GM12878 (cell line): ENCODE measurements at regions not wholly inside any gene's neighbourhood (a gene's known extent, or its start where the extent isn't known, plus 50 kb on each side); places are given as distances from the start of the nearest gene placed in this dataset.
A peak's percentile ranks its signal among the peaks of the same experiment; 100 is the strongest.

Source experiments
- ATAC-seq: fragments of 200-7000 bp; cut with Tn5 transposase; 3 replicates; pipeline ENCODE4 v1.9.1; 2020; ENCODE audit warnings: mild to moderate bottlenecking, moderate library complexity
- BruUV-seq: library from RNA; stranded (reverse); fragments of 400-500 nt; replicated peaks from 2 replicates; lab custom pipeline; 2021; lab: Mats Ljungman, UMichigan
- CTCF ChIA-PET: fragments of 300-600 bp; sonication (Branson Sonifier 250); formaldehyde crosslinking; extraction: SDS; loops from one replicate; lab custom pipeline; 2021; ENCODE audit warnings: inconsistent platforms; lab: Yijun Ruan, JAX
- POLR2A ChIA-PET: fragments of 350-600 bp; formaldehyde crosslinking; extraction: SDS; loops from one replicate; lab custom pipeline; 2021; ENCODE audit warnings: inconsistent platforms; lab: Charles Lee
- RAD21 ChIA-PET: fragments of 300-600 bp; sonication (Branson Sonifier 250); formaldehyde crosslinking; loops from one replicate; lab custom pipeline; 2023; ENCODE audit warnings: antibody characterized with exemption; ENCODE audit not compliant: unreplicated experiment; lab: Charles Lee
- SMC1A ChIA-PET: fragments of 300-600 bp; sonication (Branson Sonifier 250); formaldehyde crosslinking; loops from one replicate; lab custom pipeline; 2023; ENCODE audit not compliant: unreplicated experiment, uncharacterized antibody; lab: Charles Lee
- DNase-seq: peaks from one replicate; pipeline ENCODE4 v3.0.0-alpha.2; 2011; ENCODE audit warnings: low read depth, low spot score
- FAIRE-seq: peaks from 3 replicates; lab custom pipeline; 2011; peaks lifted over from hg19 to GRCh38; lab: Jason Lieb, UNC
- H2AFZ ChIP-seq: 2 replicates; pipeline ENCODE4 v1.6.0; 2011; ENCODE audit warnings: low read depth, low read length, control low read depth; ENCODE audit not compliant: control insufficient read depth
- H3K27ac ChIP-seq: 2 replicates; pipeline ENCODE4 v1.5.1; 2011; ENCODE audit warnings: control low read depth; ENCODE audit not compliant: control insufficient read depth, insufficient read depth
- H3K27me3 ChIP-seq, 2 experiments: replicated peaks in 1 of 2; 2 replicates each; pipeline versions ENCODE4 v1.6.0 to v1.6.1; 2011; ENCODE audit warnings: low read length in 1 of 2; ENCODE audit not compliant: control insufficient read depth in 2 of 2, insufficient read depth in 2 of 2
- H3K36me3 ChIP-seq, 2 experiments: 2 replicates each; pipeline ENCODE4 v1.5.1; 2011; ENCODE audit warnings: low read length in 1 of 2; ENCODE audit not compliant: control insufficient read depth in 2 of 2, insufficient read depth in 2 of 2
- H3K4me1 ChIP-seq: 2 replicates; pipeline ENCODE4 v1.6.1; 2011; ENCODE audit warnings: mild to moderate bottlenecking, low read length, moderate library complexity, mixed read lengths; ENCODE audit not compliant: control insufficient read depth, insufficient read depth
- H3K4me2 ChIP-seq: 2 replicates; pipeline ENCODE4 v1.6.0; 2011; ENCODE audit warnings: control low read depth; ENCODE audit not compliant: control insufficient read depth, insufficient read depth
- H3K4me3 ChIP-seq: fragments of 200-600 bp; sonication (generic); 2 replicates; pipeline ENCODE4 v1.5.1; 2016
- H3K79me2 ChIP-seq: 2 replicates; pipeline ENCODE4 v1.6.0; 2011; ENCODE audit warnings: low read length; ENCODE audit not compliant: control insufficient read depth, insufficient read depth
- H3K9ac ChIP-seq: 2 replicates; pipeline ENCODE4 v1.8.0; 2011; ENCODE audit warnings: low read length, control low read depth, mixed read lengths; ENCODE audit not compliant: control insufficient read depth, insufficient read depth
- H3K9me3 ChIP-seq: replicated peaks from 3 replicates; pipeline ENCODE4 v1.5.1; 2011; ENCODE audit warnings: mild to moderate bottlenecking, low read length; ENCODE audit not compliant: control insufficient read depth, insufficient read depth
- H4K20me1 ChIP-seq: 2 replicates; pipeline ENCODE4 v1.6.0; 2011; ENCODE audit not compliant: control insufficient read depth, insufficient read depth
- KAT2A ChIP-seq: conservative IDR thresholded peaks from 2 replicates; pipeline ENCODE4 v1.6.1; 2011; ENCODE audit warnings: low read depth, low read length; ENCODE audit not compliant: control insufficient read depth
- NFYB ChIP-seq: IDR thresholded peaks from 2 replicates; pipeline ENCODE4 v1.6.1; 2011; ENCODE audit warnings: low read depth, mild to moderate bottlenecking, low read length, improper control_type of control experiment, moderate library complexity; ENCODE audit not compliant: insufficient read depth
- NR2F1 ChIP-seq: fragments of 450-650 bp; conservative IDR thresholded peaks from 2 replicates; pipeline ENCODE4 v1.6.1; 2017; ENCODE audit warnings: mild to moderate bottlenecking
- WGBS: methylation state at CpG from one replicate; pipeline ENCODE4 v1.1.6; 2016; ENCODE audit warnings: low lambda C conversion rate; ENCODE audit not compliant: insufficient replicate concordance, insufficient coverage; ENCODE audit errors: missing lambda C conversion rate; 5-methylcytosine and 5-hydroxymethylcytosine counted together
- in situ Hi-C: fragments of 300-500 bp; cut with MboI; formaldehyde crosslinking; loops from 9 replicates; pipeline ENCODE4 v1.14.3; 2018; ENCODE audit warnings: mixed read lengths
- intact Hi-C: fragments of 100-400 bp; cut with micrococcal nuclease; formaldehyde crosslinking; loops from one replicate; pipeline ENCODE4 v1.14.2; 2022; ENCODE audit not compliant: unreplicated experiment
- TF ChIP-seq, protein P1 (sequence below): IDR thresholded peaks from 2 replicates; pipeline ENCODE4 v1.6.1; 2011; ENCODE audit warnings: low read depth, low read length, improper control_type of control experiment, borderline replicate concordance
- TF ChIP-seq, protein P2 (sequence below): fragments of 450-650 bp; IDR thresholded peaks from 2 replicates; pipeline ENCODE4 v1.6.1; 2016; ENCODE audit warnings: mild to moderate bottlenecking
- TF ChIP-seq, protein P3 (sequence below): IDR thresholded peaks from 2 replicates; pipeline ENCODE4 v1.6.1; 2011; ENCODE audit warnings: mild to moderate bottlenecking, low read depth, low read length, moderate library complexity; ENCODE audit not compliant: insufficient replicate concordance
- TF ChIP-seq, protein P4 (sequence below): IDR thresholded peaks from 2 replicates; pipeline ENCODE4 v1.6.1; 2012; ENCODE audit warnings: low read length, inconsistent platforms

DNA sequence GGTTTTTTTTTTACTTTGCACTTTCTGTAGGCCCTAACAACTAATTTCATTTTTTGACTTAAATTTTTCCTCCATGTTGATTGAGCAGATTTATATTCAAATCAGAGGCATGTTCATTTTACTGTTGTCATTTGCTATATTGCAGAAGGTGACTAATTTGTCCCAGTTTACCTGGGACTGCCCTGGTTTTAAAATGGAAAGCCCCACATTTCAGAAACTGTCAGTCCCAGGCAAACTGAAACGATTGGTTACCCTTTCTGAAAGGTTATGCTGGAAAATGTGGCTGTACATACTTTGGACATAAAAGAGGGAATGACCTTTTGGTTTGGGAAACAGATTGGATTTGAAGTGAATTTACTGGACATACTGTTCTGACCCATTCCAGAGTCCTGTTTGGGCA, 160.0 kb downstream of the SPCS3 start:
- no peak overlapping the region for H3K9ac ChIP-seq
- no TSS peak for BruUV-seq
- WGBS, result 0% methylated on average over 1 of the region's 1 CpG
- no peaks in the 10 kb centered on the region for H3K4me1 ChIP-seq
- DNase-seq (no peak), FAIRE-seq (no peak), ATAC-seq (peak; percentile 66)
- no peak overlapping the region for H2AFZ ChIP-seq
- ChIA-PET POLR2A (interaction anchor here (1.1 to 2.2 kb wide), 2 partner anchors 9 to 14 kb away, joined by 6 to 7 read pairs; no protein-coding TSS in a partner anchor), SMC1A (interaction anchor here (1.4 to 2.0 kb wide), 2 partner anchors 11 to 67 kb away, joined by 5 read pairs; no protein-coding TSS in a partner anchor), RAD21 (interaction anchor here (0.7 to 2.4 kb wide), 2 partner anchors 12 to 50 kb away, joined by 3 to 11 read pairs; no protein-coding TSS in a partner anchor), CTCF (no interaction called here)
- H3K4me2 ChIP-seq, result 0 out of 2 replicates have a peak overlapping the region, but pooled peaks have one; percentile 17
- peaks cover 4% of the 10 kb centered on the region; the same call in 1 of the 3 replicates for H3K9me3 ChIP-seq
- no peaks in the 10 kb centered on the region for H4K20me1 ChIP-seq
- H3K27me3 ChIP-seq, result no peaks in the 10 kb centered on the region
- H3K79me2 ChIP-seq, result no peaks in the 10 kb centered on the region
- TF ChIP-seq, protein P1, sequence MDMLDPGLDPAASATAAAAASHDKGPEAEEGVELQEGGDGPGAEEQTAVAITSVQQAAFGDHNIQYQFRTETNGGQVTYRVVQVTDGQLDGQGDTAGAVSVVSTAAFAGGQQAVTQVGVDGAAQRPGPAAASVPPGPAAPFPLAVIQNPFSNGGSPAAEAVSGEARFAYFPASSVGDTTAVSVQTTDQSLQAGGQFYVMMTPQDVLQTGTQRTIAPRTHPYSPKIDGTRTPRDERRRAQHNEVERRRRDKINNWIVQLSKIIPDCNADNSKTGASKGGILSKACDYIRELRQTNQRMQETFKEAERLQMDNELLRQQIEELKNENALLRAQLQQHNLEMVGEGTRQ, result no peak
- TF ChIP-seq, protein P2, sequence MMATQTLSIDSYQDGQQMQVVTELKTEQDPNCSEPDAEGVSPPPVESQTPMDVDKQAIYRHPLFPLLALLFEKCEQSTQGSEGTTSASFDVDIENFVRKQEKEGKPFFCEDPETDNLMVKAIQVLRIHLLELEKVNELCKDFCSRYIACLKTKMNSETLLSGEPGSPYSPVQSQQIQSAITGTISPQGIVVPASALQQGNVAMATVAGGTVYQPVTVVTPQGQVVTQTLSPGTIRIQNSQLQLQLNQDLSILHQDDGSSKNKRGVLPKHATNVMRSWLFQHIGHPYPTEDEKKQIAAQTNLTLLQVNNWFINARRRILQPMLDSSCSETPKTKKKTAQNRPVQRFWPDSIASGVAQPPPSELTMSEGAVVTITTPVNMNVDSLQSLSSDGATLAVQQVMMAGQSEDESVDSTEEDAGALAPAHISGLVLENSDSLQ, result peak; percentile 43
- TF ChIP-seq NR2F1 (no peak), NFYB (peak; percentile 66), KAT2A (no peak)
- TF ChIP-seq, protein P3, sequence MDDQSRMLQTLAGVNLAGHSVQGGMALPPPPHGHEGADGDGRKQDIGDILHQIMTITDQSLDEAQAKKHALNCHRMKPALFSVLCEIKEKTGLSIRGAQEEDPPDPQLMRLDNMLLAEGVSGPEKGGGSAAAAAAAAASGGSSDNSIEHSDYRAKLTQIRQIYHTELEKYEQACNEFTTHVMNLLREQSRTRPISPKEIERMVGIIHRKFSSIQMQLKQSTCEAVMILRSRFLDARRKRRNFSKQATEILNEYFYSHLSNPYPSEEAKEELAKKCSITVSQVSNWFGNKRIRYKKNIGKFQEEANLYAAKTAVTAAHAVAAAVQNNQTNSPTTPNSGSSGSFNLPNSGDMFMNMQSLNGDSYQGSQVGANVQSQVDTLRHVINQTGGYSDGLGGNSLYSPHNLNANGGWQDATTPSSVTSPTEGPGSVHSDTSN, result no peak
- TF ChIP-seq, protein P4, sequence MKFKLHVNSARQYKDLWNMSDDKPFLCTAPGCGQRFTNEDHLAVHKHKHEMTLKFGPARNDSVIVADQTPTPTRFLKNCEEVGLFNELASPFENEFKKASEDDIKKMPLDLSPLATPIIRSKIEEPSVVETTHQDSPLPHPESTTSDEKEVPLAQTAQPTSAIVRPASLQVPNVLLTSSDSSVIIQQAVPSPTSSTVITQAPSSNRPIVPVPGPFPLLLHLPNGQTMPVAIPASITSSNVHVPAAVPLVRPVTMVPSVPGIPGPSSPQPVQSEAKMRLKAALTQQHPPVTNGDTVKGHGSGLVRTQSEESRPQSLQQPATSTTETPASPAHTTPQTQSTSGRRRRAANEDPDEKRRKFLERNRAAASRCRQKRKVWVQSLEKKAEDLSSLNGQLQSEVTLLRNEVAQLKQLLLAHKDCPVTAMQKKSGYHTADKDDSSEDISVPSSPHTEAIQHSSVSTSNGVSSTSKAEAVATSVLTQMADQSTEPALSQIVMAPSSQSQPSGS, result peak; percentile 37; the same call in 1 of the 2 replicates
- intact Hi-C loops (no loop called here), in situ Hi-C loops (no loop called here)
- H3K4me3 ChIP-seq, result no peak overlapping the region
- no peaks in the 10 kb centered on the region for H3K36me3 ChIP-seq
- H3K27ac ChIP-seq, result no peak overlapping the region
